IMR-90 (cell line): ENCODE measurements at regions not wholly inside any gene's neighbourhood (a gene's known extent, or its start where the extent isn't known, plus 50 kb on each side); places are given as distances from the start of the nearest gene placed in this dataset.

Source experiments
- BHLHE40 ChIP-seq: fragments of 150-350 bp; IDR thresholded peaks from 2 replicates; pipeline ENCODE4 v1.6.1; 2016; ENCODE audit warnings: mild to moderate bottlenecking, low read depth, low read length
- CHD1 ChIP-seq: IDR thresholded peaks from 2 replicates; pipeline ENCODE4 v1.6.1; 2012; ENCODE audit warnings: low read depth, low read length, improper control_type of control experiment
- MAFK ChIP-seq: IDR thresholded peaks from 2 replicates; pipeline ENCODE4 v1.6.1; 2012; ENCODE audit warnings: low read depth, low read length, improper control_type of control experiment
- MXI1 ChIP-seq: IDR thresholded peaks from 2 replicates; pipeline ENCODE4 v1.6.1; 2012; ENCODE audit warnings: low read depth, mild to moderate bottlenecking, low read length, moderate library complexity, borderline replicate concordance
- POLR2A ChIP-seq: IDR thresholded peaks from 2 replicates; pipeline ENCODE4 v1.6.1; 2012; ENCODE audit warnings: mild to moderate bottlenecking, low read depth, low read length
- RAD21 ChIP-seq: IDR thresholded peaks from 2 replicates; pipeline ENCODE4 v1.6.1; 2012; ENCODE audit warnings: low read length, improper control_type of control experiment
- RCOR1 ChIP-seq: IDR thresholded peaks from 2 replicates; pipeline ENCODE4 v1.6.1; 2012; ENCODE audit warnings: mild to moderate bottlenecking, low read length, improper control_type of control experiment; ENCODE audit not compliant: insufficient replicate concordance
- RFX5 ChIP-seq: IDR thresholded peaks from 2 replicates; pipeline ENCODE4 v1.8.0; 2012; ENCODE audit warnings: low read depth, mild to moderate bottlenecking, low read length, moderate library complexity
- SMC3 ChIP-seq: fragments of 150-350 bp; IDR thresholded peaks from 2 replicates; pipeline ENCODE4 v1.6.1; 2016; ENCODE audit warnings: low read depth, mild to moderate bottlenecking, antibody characterized with exemption, low read length, moderate library complexity
- TF ChIP-seq, protein P1 (sequence below): conservative IDR thresholded peaks from 2 replicates; pipeline ENCODE4 v1.5.1; 2012; ENCODE audit warnings: mild to moderate bottlenecking, low read depth, low read length, improper control_type of control experiment
- TF ChIP-seq, protein P2 (sequence below): fragments of 150-350 bp; IDR thresholded peaks from 2 replicates; pipeline ENCODE4 v1.6.1; 2016; ENCODE audit warnings: low read depth, mild to moderate bottlenecking, low read length, moderate library complexity, borderline replicate concordance
- TF ChIP-seq, protein P3 (sequence below): fragments of 150-350 bp; IDR thresholded peaks from 2 replicates; pipeline ENCODE4 v1.6.1; 2017; ENCODE audit warnings: mild to moderate bottlenecking, antibody characterized with exemption, low read length, low read depth

DNA sequence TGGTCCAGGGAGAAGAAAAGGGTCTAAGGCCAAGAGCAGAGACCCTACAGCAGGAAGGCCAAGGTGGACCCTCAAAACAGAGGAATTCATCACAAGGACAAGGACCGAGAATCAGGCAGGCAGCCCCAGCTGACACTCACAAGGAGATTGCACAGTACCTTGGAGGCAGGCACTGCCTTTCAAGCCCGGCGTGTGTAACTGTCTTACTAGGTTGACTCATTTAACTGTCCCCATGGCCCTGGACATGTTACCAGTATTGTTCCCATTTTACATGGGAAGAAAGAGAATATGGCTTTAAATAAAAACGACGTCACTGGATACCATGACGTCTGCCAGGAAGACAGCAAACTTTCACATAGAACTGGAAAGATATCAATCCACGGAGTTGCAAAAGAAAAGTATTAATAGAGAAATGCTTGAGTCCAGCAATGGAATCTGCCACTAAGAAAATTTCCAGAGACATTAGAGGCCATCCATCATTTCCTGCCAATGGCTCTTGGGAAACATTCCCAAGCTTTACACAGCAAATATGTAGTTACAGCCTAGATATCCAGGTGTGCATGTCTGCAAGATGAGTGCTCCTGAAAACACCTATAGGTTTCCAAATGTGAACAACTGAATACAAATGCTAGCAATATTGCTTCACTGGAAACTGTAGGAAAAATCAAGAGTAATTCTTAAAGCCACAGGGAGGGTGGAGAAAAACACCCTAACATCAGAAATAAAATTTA lies 111.5 kb upstream of the RPS6KA2 start:
- TF ChIP-seq, protein P1, sequence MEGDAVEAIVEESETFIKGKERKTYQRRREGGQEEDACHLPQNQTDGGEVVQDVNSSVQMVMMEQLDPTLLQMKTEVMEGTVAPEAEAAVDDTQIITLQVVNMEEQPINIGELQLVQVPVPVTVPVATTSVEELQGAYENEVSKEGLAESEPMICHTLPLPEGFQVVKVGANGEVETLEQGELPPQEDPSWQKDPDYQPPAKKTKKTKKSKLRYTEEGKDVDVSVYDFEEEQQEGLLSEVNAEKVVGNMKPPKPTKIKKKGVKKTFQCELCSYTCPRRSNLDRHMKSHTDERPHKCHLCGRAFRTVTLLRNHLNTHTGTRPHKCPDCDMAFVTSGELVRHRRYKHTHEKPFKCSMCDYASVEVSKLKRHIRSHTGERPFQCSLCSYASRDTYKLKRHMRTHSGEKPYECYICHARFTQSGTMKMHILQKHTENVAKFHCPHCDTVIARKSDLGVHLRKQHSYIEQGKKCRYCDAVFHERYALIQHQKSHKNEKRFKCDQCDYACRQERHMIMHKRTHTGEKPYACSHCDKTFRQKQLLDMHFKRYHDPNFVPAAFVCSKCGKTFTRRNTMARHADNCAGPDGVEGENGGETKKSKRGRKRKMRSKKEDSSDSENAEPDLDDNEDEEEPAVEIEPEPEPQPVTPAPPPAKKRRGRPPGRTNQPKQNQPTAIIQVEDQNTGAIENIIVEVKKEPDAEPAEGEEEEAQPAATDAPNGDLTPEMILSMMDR = no peak
- TF ChIP-seq BHLHE40 (no peak), RFX5 (no peak), POLR2A (no peak), MXI1 (no peak), CHD1 (no peak), RCOR1 (no peak), SMC3 (no peak), MAFK (no peak), RAD21 (no peak)
- TF ChIP-seq, protein P2, sequence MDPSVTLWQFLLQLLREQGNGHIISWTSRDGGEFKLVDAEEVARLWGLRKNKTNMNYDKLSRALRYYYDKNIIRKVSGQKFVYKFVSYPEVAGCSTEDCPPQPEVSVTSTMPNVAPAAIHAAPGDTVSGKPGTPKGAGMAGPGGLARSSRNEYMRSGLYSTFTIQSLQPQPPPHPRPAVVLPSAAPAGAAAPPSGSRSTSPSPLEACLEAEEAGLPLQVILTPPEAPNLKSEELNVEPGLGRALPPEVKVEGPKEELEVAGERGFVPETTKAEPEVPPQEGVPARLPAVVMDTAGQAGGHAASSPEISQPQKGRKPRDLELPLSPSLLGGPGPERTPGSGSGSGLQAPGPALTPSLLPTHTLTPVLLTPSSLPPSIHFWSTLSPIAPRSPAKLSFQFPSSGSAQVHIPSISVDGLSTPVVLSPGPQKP = no peak
- TF ChIP-seq, protein P3, sequence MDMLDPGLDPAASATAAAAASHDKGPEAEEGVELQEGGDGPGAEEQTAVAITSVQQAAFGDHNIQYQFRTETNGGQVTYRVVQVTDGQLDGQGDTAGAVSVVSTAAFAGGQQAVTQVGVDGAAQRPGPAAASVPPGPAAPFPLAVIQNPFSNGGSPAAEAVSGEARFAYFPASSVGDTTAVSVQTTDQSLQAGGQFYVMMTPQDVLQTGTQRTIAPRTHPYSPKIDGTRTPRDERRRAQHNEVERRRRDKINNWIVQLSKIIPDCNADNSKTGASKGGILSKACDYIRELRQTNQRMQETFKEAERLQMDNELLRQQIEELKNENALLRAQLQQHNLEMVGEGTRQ = no peak
